H1 (cell line): ENCODE measurements at regions not wholly inside any gene's neighbourhood (a gene's known extent, or its start where the extent isn't known, plus 50 kb on each side); places are given as distances from the start of the nearest gene placed in this dataset.

Experiments
- CTCF ChIA-PET: fragments of 300-600 bp; sonication (Branson Sonifier 250); formaldehyde crosslinking; loops from one replicate; lab custom pipeline; 2021; ENCODE audit not compliant: partially characterized antibody; lab: Charles Lee
- POLR2A ChIA-PET: fragments of 300-600 bp; sonication (Branson Sonifier 250); formaldehyde crosslinking; loops from one replicate; lab custom pipeline; 2021; ENCODE audit warnings: inconsistent platforms; ENCODE audit not compliant: partially characterized antibody; lab: Charles Lee
- DNase-seq, 2 experiments: peaks; one replicate each; pipeline versions ENCODE4 v3.0.0 to v3.0.0-alpha.2; 2010 to 2022; ENCODE audit warnings: low spot score in 2 of 2, low read depth in 1 of 2, mixed read lengths in 1 of 2
- FAIRE-seq: peaks from 2 replicates; lab custom pipeline; 2011; peaks lifted over from hg19 to GRCh38; lab: Jason Lieb, UNC
- H2AFZ ChIP-seq: 2 replicates; pipeline ENCODE4 v1.8.1; 2012; ENCODE audit warnings: low read length, inconsistent platforms
- H2AK5ac ChIP-seq: 2 replicates; pipeline ENCODE4 v1.6.1; 2013; ENCODE audit warnings: low read depth, low read length
- H2BK120ac ChIP-seq: replicated peaks from 2 replicates; pipeline ENCODE3; 2013; ENCODE audit warnings: low read depth, low read length, inconsistent platforms
- H2BK12ac ChIP-seq: 2 replicates; pipeline ENCODE4 v1.6.1; 2013; ENCODE audit warnings: low read depth, low read length
- H2BK15ac ChIP-seq: 2 replicates; pipeline ENCODE4 v1.6.1; 2013; ENCODE audit warnings: low read length
- H2BK20ac ChIP-seq: 2 replicates; pipeline ENCODE4 v1.6.1; 2013; ENCODE audit warnings: low read length
- H2BK5ac ChIP-seq: 2 replicates; pipeline ENCODE4 v1.6.1; 2013; ENCODE audit warnings: low read depth, low read length
- H3K14ac ChIP-seq: 2 replicates; pipeline ENCODE4 v1.6.1; 2013; ENCODE audit warnings: inconsistent platforms; ENCODE audit not compliant: insufficient read length
- H3K18ac ChIP-seq: 2 replicates; pipeline ENCODE4 v1.6.1; 2013; ENCODE audit warnings: low read length; ENCODE audit errors: extremely low read depth
- H3K23ac ChIP-seq: 2 replicates; pipeline ENCODE4 v1.6.1; 2013; ENCODE audit warnings: inconsistent platforms; ENCODE audit not compliant: insufficient read length
- H3K23me2 ChIP-seq: 2 replicates; pipeline ENCODE4 v1.6.1; 2013; ENCODE audit warnings: low read depth, low read length
- H3K27ac ChIP-seq: 2 replicates; pipeline ENCODE4 v1.6.1; 2011; ENCODE audit warnings: low read depth, low read length, inconsistent platforms
- H3K27me3 ChIP-seq, 4 experiments: replicated peaks in 1 of 4; 1 replicate in 1 of 4; 2 replicates in 3 of 4; pipeline versions ENCODE4 v1.6.1 to v1.8.1; 2011 to 2013; ENCODE audit warnings: low read length in 3 of 4, mild to moderate bottlenecking in 3 of 4, inconsistent platforms in 2 of 4, mixed read lengths in 2 of 4, moderate library complexity in 1 of 4; ENCODE audit not compliant: control insufficient read depth in 3 of 4, insufficient read depth in 3 of 4; ENCODE audit errors: extremely low read depth in 1 of 4
- H3K36me3 ChIP-seq, 4 experiments: 2 replicates each; pipeline versions ENCODE4 v1.6.1 to v1.8.1; 2011 to 2013; ENCODE audit warnings: mild to moderate bottlenecking in 4 of 4, low read length in 3 of 4, moderate library complexity in 2 of 4, control low read depth in 1 of 4, inconsistent platforms in 1 of 4; ENCODE audit not compliant: insufficient read depth in 4 of 4, control insufficient read depth in 2 of 4
- H3K4ac ChIP-seq: replicated peaks from 2 replicates; pipeline ENCODE3; 2013; ENCODE audit warnings: low read length, low read depth, mixed read lengths, inconsistent platforms; ENCODE audit not compliant: insufficient read length
- H3K4me1 ChIP-seq, 4 experiments: replicated peaks in 1 of 4; 1 replicate in 1 of 4; 2 replicates in 3 of 4; pipeline versions ENCODE4 v1.6.1 to v1.8.1; 2011 to 2013; ENCODE audit warnings: low read length in 3 of 4, inconsistent platforms in 2 of 4, mixed read lengths in 1 of 4; ENCODE audit not compliant: insufficient read depth in 4 of 4, control insufficient read depth in 3 of 4
- H3K4me2 ChIP-seq, 2 experiments: 2 replicates each; pipeline versions ENCODE4 v1.6.1 to v1.8.1; 2011 to 2013; ENCODE audit warnings: low read depth in 2 of 2, low read length in 2 of 2, control low read depth in 1 of 2, inconsistent platforms in 1 of 2, mild to moderate bottlenecking in 1 of 2; ENCODE audit not compliant: insufficient read depth in 1 of 2
- H3K4me3 ChIP-seq, 4 experiments: fragments of 200-600, 300-600 bp in 1 of 4; sonication (generic), shearing (Covaris generic), sonication (Bioruptor Twin) in 1 of 4; 2 replicates each; pipeline versions ENCODE4 v1.5.1 to v1.8.1; 2011 to 2016; ENCODE audit warnings: low read length in 4 of 4, low read depth in 3 of 4, control low read depth in 2 of 4, inconsistent platforms in 2 of 4, mild to moderate bottlenecking in 2 of 4, mixed read lengths in 1 of 4, moderate library complexity in 1 of 4; ENCODE audit not compliant: insufficient read depth in 2 of 4; ENCODE audit errors: extremely low read depth in 1 of 4
- H3K56ac ChIP-seq: replicated peaks from 2 replicates; pipeline ENCODE3; 2013; ENCODE audit warnings: low read depth, mild to moderate bottlenecking, mixed read lengths, low read length, inconsistent platforms; ENCODE audit not compliant: insufficient read length
- H3K79me1 ChIP-seq: 2 replicates; pipeline ENCODE4 v1.6.1; 2013; ENCODE audit warnings: low read depth, low read length, control low read depth
- H3K79me2 ChIP-seq, 2 experiments: 2 replicates each; pipeline versions ENCODE4 v1.6.1 to v1.8.1; 2012 to 2013; ENCODE audit warnings: low read length in 2 of 2, mild to moderate bottlenecking in 2 of 2, inconsistent platforms in 1 of 2; ENCODE audit not compliant: insufficient read depth in 2 of 2, control insufficient read depth in 1 of 2
- H3K9ac ChIP-seq, 4 experiments: replicated peaks in 1 of 4; 1 replicate in 1 of 4; 2 replicates in 3 of 4; pipeline versions ENCODE4 v1.6.1 to v1.8.1; 2011 to 2013; ENCODE audit warnings: low read depth in 3 of 4, low read length in 3 of 4, control low read depth in 2 of 4, mild to moderate bottlenecking in 2 of 4, moderate library complexity in 2 of 4, inconsistent platforms in 1 of 4; ENCODE audit errors: extremely low read depth in 1 of 4
- H3K9me3 ChIP-seq, 2 experiments: 2 replicates each; pipeline versions ENCODE4 v1.6.1 to v1.8.1; 2012 to 2013; ENCODE audit warnings: mild to moderate bottlenecking in 2 of 2, moderate library complexity in 2 of 2, control low read depth in 1 of 2, inconsistent platforms in 1 of 2, low read depth in 1 of 2, low read length in 1 of 2, mixed read lengths in 1 of 2; ENCODE audit not compliant: insufficient read depth in 2 of 2
- H4K20me1 ChIP-seq, 2 experiments: replicated peaks in 1 of 2; 2 replicates each; pipeline versions ENCODE3 to v1.8.1; 2011 to 2013; ENCODE audit warnings: inconsistent platforms in 2 of 2, low read length in 2 of 2, mild to moderate bottlenecking in 1 of 2; ENCODE audit not compliant: insufficient read depth in 2 of 2, control insufficient read depth in 1 of 2
- H4K5ac ChIP-seq: 2 replicates; pipeline ENCODE4 v1.6.1; 2013; ENCODE audit warnings: low read length, low read depth, mixed read lengths, inconsistent platforms; ENCODE audit not compliant: insufficient read length
- H4K8ac ChIP-seq: 2 replicates; pipeline ENCODE4 v1.8.0; 2013; ENCODE audit warnings: mild to moderate bottlenecking, moderate library complexity, low read length, inconsistent platforms; ENCODE audit not compliant: insufficient read depth; ENCODE audit errors: extremely low read depth
- H4K91ac ChIP-seq: replicated peaks from 2 replicates; pipeline ENCODE3; 2013; ENCODE audit warnings: low read length, mixed read lengths, inconsistent platforms; ENCODE audit not compliant: insufficient read length
- CTCF ChIP-seq, 3 experiments: IDR thresholded peaks; 1 replicate in 2 of 3; 2 replicates in 1 of 3; pipeline versions ENCODE4 v1.5.1 to v1.6.1; 2011; ENCODE audit warnings: low read length in 3 of 3, mild to moderate bottlenecking in 3 of 3, inconsistent platforms in 2 of 3, low read depth in 1 of 3, moderate library complexity in 1 of 3; ENCODE audit not compliant: insufficient read depth in 1 of 3; ENCODE audit errors: control extremely low read depth in 1 of 3
- RAD21 ChIP-seq, 2 experiments: IDR thresholded peaks in 1 of 2; conservative IDR thresholded peaks in 1 of 2; 2 replicates each; pipeline ENCODE4 v1.6.1; 2011; ENCODE audit warnings: low read depth in 2 of 2, low read length in 2 of 2, improper control_type of control experiment in 1 of 2, inconsistent platforms in 1 of 2, mild to moderate bottlenecking in 1 of 2, moderate library complexity in 1 of 2
- TCF12 ChIP-seq: IDR thresholded peaks from 2 replicates; pipeline ENCODE4 v1.6.1; 2011; ENCODE audit warnings: low read depth, mild to moderate bottlenecking, low read length
- WGBS, 2 experiments: shearing (Covaris generic) in 1 of 2; methylation state at CpG; one replicate each; pipeline versions ENCODE4 v1.1.6 to v1.1.7; 2013 to 2015; ENCODE audit warnings: low lambda C conversion rate in 2 of 2, mixed read lengths in 2 of 2, inconsistent platforms in 1 of 2, low coverage in 1 of 2, missing lambda C conversion rate in 1 of 2; ENCODE audit not compliant: insufficient replicate concordance in 2 of 2, insufficient coverage in 1 of 2, insufficient read length in 1 of 2; ENCODE audit errors: extremely low coverage in 1 of 2, missing lambda C conversion rate in 1 of 2; 5-methylcytosine and 5-hydroxymethylcytosine counted together

- H2BK12ac ChIP-seq: peak overlapping the region; percentile 40; the same call in 1 of the 2 replicates
- CTCF ChIA-PET: interaction anchor here (1.0 to 1.5 kb wide), 5 partner anchors 10 to 146 kb away, joined by 3 to 7 read pairs (median 4); no protein-coding TSS in a partner anchor
- no peaks in the 10 kb centered on the region for H3K9me3 ChIP-seq
- H3K23ac ChIP-seq: no peak overlapping the region
- H4K8ac ChIP-seq: no peak overlapping the region
- no peak overlapping the region for H3K14ac ChIP-seq
- no peak overlapping the region for H2AK5ac ChIP-seq
- no peak overlapping the region for H3K9ac ChIP-seq
- H2BK15ac ChIP-seq: no peak overlapping the region
- H3K23me2 ChIP-seq: peaks cover 10% of the 10 kb centered on the region; the same call in 1 of the 2 replicates
- no peak for DNase-seq
- no peaks in the 10 kb centered on the region for H3K79me1 ChIP-seq
- no peaks in the 10 kb centered on the region for H3K79me2 ChIP-seq
- no peak overlapping the region for H3K4me3 ChIP-seq
- 81% methylated on average over 9 of the region's 9 CpGs; no CpG with 5 or more reads in 1 of the 2 experiments for WGBS, 2 experiments
- H4K91ac ChIP-seq: peak overlapping the region; percentile 44
- peaks cover 0 to 10% of the 10 kb centered on the region in 2 experiments for H4K20me1 ChIP-seq
- no peak overlapping the region for H3K4me2 ChIP-seq
- no peak overlapping the region for H2BK120ac ChIP-seq
- FAIRE-seq: no peak
- no peak overlapping the region for H3K27ac ChIP-seq
- H2BK5ac ChIP-seq: no peak overlapping the region
- no peak overlapping the region for H3K4ac ChIP-seq
- H2BK20ac ChIP-seq: no peak overlapping the region
- H3K56ac ChIP-seq: no peak overlapping the region
- no peak overlapping the region for H4K5ac ChIP-seq
- H3K18ac ChIP-seq: no peak overlapping the region
- no peaks in the 10 kb centered on the region for H3K27me3 ChIP-seq
- H2AFZ ChIP-seq: no peak overlapping the region
- POLR2A ChIA-PET: interaction anchor here (1.2 kb wide), 1 partner anchor 12 kb away, joined by 3 read pairs; no protein-coding TSS in a partner anchor
- H3K4me1 ChIP-seq: peaks cover 0 to 4% (median 0%) of the 10 kb centered on the region in 4 experiments; a peak in 1 of 7 replicates
- TF ChIP-seq TCF12 (no peak), CTCF (IDR thresholded peaks at IDR 0.05; ENCODE audit: control extremely low read depth in 1 of 3, insufficient read depth in 1 of 3, low read depth in 1 of 3, low read length in 3 of 3) (peak; percentile 10 to 21 (median 19); a peak in 2 of 4 replicates), RAD21 (IDR thresholded peaks at IDR 0.05 in 1 of 2, conservative IDR thresholded peaks at IDR 0.05 in 1 of 2; ENCODE audit: low read depth in 2 of 2, low read length in 2 of 2) (peak in 1 of 2 experiments; percentile 30; a peak in 1 of 4 replicates)
- no peaks in the 10 kb centered on the region for H3K36me3 ChIP-seq
Observed at GRCh38 chr13:111620586-111620985, 300.1 kb downstream of the TEX29 start.
